T-helper 2 cell treated with Interferon-gamma antibody and Interleukin-4, amounts not matched to agents 100 ng/mL and 5 ng/mL, for 36 hours (primary cell): ENCODE measurements at regions not wholly inside any gene's neighbourhood (a gene's known extent, or its start where the extent isn't known, plus 50 kb on each side); places are given as distances from the start of the nearest gene placed in this dataset.
"Not testable (repeated sequence)": the region's sequence is repeated elsewhere in the genome, so short reads cannot be mapped to it uniquely, and the experiment has no call there.

Experiments
- intact Hi-C: fragments of 100-400 bp; cut with micrococcal nuclease; formaldehyde crosslinking; loops from one replicate; pipeline ENCODE4 v1.15.1; 2023

DNA sequence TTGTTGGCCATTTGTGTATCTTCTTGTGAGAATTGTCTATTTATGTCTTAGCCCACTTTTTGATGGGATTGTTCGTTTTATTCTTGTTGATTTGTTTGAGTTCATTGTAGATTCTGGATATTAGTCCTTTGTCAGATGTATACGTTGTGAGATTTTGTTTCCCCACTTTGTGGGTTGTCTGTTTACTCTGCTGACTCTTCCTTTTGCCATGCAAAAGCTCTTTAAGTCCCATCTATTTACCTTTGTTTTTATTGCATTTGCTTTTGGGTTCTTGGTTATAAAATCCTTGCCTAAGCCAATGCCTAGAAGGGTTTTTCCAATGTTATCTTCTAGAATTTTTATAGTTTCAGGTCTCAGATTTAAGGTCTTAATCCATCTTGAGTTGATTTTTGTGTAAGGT is 193.1 kb upstream of the STAC start:
- intact Hi-C loops = not testable (repeated sequence)

DNA sequence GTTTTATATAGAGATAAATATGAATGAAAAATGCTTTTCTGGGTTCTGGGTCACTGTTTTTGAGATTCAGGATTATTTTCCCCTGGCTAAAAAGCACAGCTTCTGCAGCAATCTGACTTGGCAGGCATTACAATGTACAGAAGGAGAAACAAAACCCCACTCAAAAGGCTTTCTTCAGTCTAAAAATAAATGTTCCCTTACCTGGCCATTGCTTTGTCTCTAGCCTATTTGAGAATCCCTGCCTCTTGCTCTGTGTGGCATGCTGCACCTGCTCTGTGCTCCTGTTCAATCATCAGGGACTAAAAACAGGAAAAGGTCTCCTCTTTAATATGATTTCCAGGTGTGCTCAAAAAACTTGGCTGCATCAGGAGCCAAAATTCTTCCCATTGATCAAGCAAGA is 187.4 kb upstream of the STAC start:
- intact Hi-C loops = no loop called here

DNA sequence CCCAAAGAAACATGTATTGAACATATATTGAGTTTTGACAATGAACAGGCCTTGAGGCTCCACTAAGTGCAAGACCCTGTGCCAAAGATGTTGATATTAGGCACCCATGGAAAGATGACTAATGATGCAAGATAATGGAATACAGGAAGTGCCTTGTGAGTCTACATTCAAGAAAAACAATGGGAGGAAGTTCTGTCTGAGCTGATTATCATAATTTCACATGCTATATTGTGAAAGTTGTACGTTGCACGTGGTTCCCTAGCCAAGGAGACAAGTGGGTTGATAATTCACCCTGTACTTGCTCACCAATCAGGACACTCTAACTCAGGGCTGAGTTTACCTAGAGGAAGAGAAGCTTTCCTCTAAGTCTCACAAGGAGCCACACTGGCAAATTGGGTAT is 186.9 kb upstream of the STAC start:
- intact Hi-C loops = no loop called here

DNA sequence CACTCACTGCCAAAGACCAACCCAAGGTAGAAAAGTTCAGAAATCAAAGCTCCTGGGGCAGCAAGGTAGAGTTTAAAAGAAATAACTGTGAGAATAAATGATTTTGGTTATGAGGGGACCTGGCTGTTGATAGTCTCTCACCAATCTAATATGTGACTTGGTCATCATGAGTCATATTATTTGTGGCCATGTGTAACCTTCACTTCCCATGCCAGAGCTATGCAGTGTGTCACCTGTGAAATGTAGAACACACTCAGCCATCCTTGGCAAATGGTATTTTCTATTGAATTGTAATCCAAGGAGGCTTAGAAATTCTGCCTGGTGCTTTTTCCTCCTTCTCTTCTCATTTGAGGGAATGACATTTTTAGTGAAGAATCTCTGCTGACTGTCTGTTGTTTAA is 184.2 kb upstream of the STAC start:
- intact Hi-C loops = no loop called here

GRCh38 chr3:36197151-36197550 is 183.2 kb upstream of the STAC start:
- intact Hi-C loops = no loop called here

- intact Hi-C loops = no loop called here
These were observed 178.8 kb upstream of the STAC start for GRCh38 chr3:36201546-36201945.

GRCh38 chr3:36206956-36207580 is 173.2 kb upstream of the STAC start:
- intact Hi-C loops = no loop called here

- intact Hi-C loops = no loop called here
These were observed 169.3 kb upstream of the STAC start for GRCh38 chr3:36210840-36211651.

DNA sequence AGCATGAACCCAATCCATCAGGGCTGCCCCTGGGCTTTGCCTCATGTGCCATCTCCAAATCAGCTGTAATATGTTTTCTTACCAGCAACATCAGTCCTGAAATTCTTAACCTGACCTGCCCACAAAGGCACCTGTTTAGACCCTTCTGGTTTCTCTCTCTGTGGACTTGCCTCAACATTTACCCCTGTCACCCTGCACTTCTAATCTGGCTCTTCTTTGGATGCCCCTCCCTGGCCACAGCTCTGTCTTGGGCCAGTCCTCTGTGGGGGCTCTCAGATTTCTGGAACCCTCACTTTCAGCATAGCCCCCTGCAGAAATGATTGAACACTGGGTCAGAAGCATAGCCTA is 168.7 kb upstream of the STAC start:
- intact Hi-C loops = no loop called here

GRCh38 chr3:36212251-36212650 is 168.1 kb upstream of the STAC start:
- intact Hi-C loops = no loop called here

DNA sequence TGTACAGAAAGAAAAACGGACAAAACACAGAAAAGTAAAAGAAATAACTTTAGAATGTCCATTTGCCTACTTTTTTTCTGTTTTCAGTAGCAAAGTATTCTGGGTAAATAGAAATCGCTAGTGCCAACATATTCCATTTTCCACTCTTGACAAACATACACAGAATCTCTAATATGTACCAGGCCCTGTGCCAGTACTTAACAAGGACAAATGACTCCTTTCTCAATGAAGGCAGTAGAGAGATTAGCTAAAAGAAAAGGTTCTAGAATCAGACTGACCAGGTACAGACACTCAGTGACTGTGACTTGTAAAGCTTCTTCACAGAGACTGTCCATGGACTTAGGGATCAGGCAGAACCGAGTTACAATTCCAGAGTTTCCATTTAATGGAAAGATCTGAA is 165.8 kb upstream of the STAC start:
- intact Hi-C loops = no loop called here

DNA sequence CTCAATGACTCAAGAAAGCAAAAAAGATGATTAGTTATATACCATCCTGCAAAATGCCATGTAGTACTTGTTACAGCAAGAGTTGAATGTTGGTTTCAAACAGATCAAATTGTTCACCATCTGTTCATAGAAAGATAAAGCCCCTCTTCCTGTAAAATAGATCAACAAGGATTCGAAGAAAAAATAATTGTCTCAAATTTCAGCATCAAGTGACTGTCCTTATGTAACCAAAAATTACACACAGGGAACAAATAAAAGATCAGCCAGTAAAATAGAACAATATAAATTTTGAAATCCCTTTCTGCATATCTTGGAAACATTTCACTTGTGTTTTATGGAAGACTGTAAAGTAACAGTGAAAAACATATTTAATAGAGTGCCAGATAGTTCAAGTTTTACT is 165.1 kb upstream of the STAC start:
- intact Hi-C loops = no loop called here

DNA sequence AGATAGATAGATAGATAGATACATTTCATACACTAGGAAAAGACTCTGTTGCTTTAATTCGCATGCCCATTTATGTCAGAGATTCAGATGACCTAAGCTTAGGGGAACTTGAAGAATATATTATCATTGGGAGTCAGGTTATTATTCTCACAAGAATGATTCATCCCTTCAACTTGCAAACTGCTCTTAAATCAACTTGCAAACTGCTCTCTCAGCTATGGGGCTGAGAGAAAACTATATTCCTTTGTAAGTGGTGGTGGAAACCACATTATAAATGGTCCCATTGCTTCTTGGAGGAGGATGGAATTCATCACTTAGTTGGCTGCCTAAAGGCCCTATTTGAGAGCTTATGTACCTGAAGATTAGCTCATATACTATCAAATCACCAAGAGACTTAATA is 160.9 kb upstream of the STAC start:
- intact Hi-C loops = no loop called here

DNA sequence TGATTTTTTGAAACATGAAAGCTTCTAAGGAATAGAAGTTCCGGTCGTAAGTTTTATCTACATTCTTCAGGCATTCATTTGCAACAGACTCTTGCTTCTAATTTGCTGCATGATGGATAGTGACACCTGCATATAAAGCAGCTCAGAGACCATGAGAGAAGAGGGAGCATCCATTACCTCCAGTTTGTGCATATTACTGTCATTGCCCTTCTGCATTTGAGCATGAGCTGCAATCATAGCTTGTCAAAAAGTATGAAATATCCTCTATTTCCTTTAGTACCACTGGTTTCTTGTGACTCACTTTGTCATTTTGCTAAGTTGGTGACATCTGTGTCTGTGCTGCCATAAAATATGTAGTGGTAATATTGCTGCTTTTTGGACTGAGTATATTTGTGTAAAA is 160.1 kb upstream of the STAC start:
- intact Hi-C loops = no loop called here

DNA sequence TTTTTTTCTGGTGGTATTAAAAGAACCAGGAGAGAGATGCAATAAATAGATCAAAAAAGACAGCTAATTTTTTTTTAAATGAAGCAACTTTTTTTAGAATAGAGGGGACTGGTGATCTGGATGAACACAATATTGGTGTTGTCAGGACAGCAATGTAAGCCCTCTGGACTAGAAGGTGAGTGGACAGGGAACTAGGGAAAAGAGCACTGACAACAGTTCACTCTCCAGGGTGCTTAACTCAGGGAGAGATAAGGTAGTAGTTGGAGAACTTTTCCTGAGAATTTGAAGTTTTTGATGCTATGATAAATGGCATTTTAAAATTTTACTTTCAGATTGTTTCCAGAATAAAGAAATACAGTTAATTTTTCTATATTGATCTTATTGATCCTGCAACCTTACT is 158.3 kb upstream of the STAC start:
- intact Hi-C loops = no loop called here

- intact Hi-C loops = no loop called here
These were observed 152.3 kb upstream of the STAC start for GRCh38 chr3:36227980-36228379.

DNA sequence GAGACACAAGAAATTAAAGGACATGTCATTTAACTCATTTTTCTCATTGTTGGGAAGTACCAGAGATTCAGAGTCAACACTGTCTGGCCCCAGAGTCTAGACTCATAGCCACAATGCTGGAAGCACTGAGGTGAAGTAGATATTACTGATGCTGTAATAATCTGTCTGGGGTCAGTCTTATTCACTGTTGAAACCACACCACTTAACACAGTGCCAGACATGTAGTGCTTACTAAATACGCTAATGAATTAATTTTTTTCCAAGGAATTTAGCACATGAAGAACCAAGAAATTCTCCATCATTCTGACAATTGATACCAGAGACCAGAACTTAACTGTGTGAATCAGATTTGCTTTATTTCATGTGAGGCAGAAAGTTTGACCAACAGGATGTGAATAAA is 150.8 kb upstream of the STAC start:
- intact Hi-C loops = no loop called here

GRCh38 chr3:36232797-36233489 is 147.4 kb upstream of the STAC start:
- intact Hi-C loops = no loop called here

DNA sequence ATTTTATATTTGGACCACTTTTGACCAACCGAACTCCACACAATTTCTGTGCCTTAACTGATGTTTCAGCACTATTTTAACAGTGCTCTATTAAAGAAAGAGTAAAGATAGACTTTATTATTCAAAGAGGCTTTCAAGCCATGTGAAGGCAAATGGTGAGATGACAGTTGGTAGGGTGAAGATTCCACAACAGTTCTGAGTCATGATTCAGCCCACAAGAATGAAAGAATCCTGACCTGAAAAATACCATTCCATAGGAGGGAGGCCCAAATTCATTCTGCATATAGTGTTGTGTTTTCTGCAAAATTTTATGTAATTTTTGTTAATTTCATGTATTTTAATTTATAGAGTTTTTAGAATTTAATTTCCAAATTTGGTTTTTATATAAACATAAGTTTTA is 135.6 kb upstream of the STAC start:
- intact Hi-C loops = no loop called here

GRCh38 chr3:36248374-36248773 is 131.9 kb upstream of the STAC start:
- intact Hi-C loops = no loop called here

- intact Hi-C loops = no loop called here
These were observed 130.1 kb upstream of the STAC start for GRCh38 chr3:36250191-36250590.

GRCh38 chr3:36257158-36257852 is 123.0 kb upstream of the STAC start:
- intact Hi-C loops = no loop called here
